HG02610 (cell line): ENCODE measurements at regions not wholly inside any gene's neighbourhood (a gene's known extent, or its start where the extent isn't known, plus 50 kb on each side); places are given as distances from the start of the nearest gene placed in this dataset.

Source experiments
- ATAC-seq: cut with Tn5 transposase; IDR thresholded peaks from one replicate; pipeline ENCODE4 v1.9.1; 2021; ENCODE audit warnings: mild to moderate bottlenecking, moderate library complexity; ENCODE audit not compliant: unreplicated experiment

DNA sequence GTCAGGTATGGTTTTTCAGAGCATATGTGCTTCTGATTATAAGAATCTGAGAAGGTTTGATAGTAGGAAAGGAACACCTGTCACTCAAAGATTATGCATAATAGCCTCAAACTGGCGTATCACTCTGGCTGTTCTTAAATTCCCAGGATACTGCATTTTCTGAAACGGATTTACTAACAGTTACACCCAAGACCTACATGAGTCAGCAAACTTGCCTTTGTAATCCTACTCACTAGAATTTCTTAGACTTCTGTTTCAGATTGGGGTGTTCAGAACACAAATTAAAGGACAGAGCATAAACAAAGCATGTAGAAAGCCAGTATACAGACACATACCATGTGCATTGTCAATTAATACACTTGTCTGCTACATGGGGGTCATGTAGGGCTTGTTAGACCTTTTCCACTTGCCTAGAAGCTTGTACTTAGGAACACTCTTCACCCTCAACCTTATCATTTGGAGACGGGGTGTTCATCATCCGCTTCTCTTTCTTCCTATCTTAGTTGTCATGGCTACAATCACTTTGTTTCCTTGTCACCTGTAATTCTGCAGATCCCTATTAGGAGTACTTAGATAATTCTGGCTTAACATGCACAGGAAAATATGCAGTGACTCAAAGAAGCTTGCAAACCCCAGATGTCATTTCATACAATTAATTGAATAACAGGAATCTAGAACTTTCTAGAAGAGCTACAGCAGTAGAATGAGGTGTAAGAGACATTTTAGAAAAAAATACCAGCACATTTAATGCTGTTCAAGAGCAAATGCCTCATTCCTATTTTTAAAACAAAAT, 593.0 kb upstream of the TENM3 start:
- ATAC-seq = no peak

DNA sequence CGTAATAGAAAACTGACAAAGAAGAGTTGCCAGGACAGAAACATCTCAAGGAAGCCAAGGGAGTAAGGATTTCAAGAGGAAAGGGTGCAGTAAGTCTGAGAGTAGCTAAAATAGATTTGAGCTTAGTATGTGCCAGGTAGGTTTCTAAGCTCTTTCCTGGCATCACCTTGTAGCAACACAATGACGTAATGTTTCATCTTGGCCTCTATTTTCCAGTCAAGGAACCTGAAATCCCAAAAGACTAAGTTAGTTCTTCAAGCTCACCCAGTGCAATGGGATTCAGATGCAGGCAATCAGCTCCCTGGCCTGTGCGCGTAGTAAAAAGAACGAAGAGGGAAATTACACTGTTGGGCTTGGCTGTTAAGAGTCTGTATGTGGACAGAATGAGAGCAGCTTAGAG, 586.5 kb upstream of the TENM3 start:
- no peak for ATAC-seq

DNA sequence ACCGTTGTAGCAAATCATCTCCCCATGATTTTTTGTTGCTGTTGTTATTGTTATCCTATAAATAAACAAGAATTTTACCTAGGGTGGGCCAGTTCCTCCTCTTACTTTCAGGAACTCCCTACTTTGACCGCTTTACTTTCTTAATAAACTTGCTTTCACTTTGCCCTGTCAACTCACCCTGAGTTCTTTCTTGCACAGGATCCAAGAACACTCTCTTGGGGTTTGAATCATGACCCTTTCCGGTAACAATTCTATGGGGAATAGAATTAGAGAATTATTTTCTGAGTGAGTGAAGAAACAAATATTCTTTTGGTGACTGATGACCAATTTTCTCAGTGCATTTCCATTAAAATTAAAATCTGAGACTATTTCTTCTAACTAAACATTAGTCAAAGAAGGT, 584.0 kb upstream of the TENM3 start:
- ATAC-seq = no peak

DNA sequence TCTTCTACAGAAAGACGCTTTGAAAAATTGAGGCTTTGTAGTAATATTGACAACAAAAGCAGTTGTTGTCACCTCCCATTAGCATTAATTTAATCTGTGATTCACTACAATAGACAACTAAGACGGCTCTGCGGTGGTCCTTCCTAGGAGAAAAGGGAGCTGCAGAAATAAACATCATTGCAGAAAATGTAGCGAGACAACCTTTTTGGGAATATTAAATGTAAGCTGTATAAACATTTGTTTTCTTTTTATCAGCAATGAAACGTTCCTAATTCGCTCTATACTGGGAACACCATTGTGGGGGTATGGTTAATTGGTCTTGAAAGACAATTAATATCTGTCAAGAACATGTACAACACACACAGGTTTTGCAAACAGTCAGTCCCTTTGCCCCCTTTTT, 583.3 kb upstream of the TENM3 start:
- ATAC-seq = no peak

DNA sequence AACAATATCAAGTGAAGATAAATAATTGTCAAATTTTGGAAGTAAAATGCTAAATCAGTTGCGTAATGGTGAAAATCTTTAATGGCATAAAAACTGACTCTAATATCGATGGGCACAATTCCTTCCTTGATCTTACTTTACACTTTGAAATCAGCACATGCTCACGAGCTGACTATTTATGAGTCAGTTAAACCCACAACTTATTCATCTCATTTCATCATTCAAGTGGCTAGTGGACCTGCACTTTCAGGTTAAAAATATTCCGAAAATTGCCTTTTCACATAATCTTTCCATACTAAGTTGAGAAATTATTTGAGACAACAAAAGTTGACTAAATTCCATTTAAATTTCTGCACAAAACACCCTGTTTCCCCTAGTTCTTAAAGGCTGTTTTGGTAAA, 582.1 kb upstream of the TENM3 start:
- no peak for ATAC-seq

DNA sequence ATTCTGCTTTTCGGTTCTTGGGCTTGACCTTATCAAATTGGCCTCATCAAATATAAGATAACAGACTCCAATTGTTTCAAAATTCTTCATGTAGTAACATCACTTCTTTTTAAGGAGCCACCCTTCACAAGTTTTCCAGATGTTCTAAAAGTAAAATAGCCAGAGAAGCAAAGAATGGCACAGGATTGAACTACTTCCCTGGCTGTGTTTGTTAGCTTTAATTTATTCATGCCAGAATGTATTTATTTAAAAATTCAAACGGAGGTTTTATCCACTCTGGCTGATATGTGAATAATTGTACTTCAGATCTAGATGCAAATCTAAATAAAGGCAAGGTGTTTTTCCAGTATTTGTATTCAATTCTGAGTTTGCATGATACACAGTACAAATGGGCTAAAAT, 581.3 kb upstream of the TENM3 start:
- no peak for ATAC-seq

DNA sequence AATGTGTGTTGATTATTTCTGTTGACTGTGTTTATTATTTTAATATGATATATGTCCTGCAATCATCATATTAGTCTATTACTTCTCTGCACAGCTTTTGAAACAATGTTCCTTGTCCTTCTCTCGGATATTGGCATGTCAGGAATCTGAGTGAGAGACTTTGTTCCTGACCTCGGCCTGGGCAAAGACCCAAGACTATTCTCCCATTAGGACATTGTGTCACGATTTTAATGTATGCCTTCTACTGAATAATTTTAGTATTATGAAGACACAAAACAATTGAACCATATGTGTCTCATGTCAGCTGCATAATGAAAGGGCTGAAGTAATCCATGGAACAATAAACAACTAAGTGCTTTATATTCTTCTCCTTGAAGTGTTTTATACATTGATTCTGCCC, 580.8 kb upstream of the TENM3 start:
- ATAC-seq = no peak

DNA sequence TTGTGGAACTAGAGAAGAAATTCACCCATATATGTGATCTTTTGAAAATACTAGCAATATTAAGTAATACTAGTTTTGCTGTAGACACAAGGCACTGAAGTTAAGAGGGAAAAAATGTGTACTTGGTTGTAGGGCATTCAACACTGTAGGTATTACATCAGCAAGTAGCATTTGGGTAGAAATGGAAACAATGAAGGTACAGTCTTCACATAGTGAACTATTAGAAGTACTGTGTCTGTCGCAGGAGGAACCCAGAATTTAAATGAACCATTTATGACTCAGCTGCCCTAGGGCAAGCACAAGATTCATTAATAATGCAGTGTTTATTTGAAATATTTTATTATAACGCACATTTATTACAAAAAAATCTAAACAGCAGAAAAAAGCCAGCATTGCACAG, 572.7 kb upstream of the TENM3 start:
- ATAC-seq = no peak

DNA sequence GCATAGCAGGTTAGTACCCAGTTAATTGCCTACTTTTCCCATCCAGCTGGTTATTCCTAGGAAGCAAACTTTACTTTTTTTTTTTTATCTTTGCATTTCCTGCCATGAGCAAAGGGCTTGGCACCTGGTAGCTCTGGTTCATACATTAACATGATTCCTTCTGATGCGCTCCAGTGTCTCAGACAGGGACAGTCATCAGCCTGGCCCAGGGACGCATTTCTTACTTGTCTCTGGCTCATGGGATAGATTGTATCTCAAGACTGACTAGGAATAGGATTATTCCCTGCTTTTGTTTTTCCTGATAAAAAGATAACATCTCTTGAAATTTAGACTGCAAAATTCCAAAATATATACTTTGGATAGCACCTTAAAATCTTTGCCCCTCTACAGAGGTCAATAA, 571.5 kb upstream of the TENM3 start:
- no peak for ATAC-seq

DNA sequence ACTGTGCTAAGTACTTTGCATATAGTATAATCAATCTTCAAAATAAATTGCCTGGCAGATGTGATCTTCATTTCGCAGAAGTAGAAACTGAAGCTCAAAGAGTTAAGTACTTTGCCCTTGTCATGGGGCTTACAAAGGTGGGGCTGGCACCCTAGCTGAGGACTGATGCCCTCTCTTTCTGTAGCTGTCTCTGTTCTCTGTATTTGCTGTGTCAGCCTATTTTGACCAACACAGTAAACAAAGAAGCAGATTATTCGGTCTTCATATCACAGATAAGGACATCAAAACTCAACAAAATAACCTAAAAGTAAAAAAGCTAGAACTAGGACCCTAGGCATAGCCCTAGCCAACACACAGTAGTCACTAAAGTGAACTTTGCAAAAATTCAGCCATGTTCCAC, 570.5 kb upstream of the TENM3 start:
- ATAC-seq = no peak

DNA sequence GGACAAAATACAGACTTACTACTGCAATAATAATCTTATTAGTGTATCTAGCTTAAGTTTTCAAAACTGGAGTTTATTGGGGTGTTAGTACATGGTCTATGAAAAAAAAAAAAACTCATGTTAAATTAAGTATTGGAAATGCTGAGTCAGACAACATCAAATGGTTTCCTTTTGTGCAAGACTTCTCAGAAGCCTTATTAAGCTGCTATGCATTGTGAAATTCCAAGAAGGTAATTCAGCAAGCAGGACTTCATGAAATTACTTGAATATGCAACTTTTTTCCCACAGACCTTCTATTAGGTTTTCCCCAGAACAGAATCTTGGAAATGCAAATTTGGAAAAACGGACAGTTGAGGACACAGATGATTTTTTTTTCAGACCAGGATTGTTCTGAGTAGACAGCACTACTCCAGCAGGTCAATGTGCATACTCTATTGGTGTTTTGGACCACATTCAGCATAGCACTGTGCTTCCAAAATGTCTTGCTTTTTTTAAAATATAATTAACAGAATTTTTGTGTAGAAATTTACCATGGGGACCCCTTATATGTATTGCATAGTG, 568.8 kb upstream of the TENM3 start:
- no peak for ATAC-seq

DNA sequence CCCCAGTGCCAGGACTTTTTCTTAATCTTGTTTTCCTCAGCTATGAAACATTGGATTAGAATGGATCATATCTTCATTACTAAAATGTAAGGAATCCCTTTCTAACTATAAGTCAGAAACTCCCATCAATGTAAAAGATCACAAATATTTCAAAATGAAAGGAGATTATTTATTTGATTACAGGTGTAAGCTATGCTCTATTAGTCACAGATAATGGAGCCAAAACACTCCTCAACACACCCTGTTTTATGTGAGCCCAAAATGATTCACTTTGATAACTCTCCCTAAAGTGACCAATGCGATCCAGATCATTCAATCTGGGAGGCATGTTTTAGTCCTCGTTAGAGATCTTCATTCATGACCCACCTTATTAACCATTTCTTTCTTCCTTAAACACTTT, 566.7 kb upstream of the TENM3 start:
- no peak for ATAC-seq

DNA sequence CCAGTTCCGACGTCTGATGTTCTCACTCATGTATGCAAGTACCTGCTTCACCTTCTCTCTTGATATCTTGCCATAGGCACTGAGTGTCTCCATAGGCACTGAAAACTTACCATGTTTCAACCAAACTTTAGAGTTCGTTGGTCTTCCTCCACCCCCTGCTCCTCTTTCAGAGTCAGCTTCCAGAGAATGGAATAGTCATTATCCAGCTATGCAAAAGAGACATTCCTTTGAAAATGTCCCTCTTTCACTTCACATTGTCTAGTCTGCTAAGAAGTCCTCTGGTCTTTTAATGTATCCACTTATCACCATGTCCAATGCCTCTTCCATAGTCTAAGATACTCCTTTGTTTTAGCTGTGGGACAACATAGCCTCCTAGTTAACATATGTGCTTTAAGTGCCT, 566.0 kb upstream of the TENM3 start:
- no peak for ATAC-seq

DNA sequence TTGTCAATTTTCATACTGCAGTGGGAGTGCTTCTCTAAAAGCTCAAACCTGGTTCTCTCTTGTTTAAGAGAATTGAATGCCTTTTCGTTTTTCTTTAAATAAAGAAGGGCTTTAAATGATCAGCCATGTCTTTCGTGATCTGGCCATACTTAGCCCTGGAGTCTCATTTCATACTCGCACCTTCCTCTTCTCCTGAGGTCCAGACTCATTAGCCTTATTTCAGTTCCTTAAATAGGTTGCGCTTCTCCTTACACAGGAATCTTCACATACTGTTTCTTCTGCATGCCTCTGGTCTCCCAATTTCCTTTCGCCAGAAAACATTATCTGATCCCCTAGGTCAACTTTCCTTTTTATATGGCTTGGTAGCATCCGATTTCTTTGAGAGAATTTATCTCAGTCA, 565.6 kb upstream of the TENM3 start:
- ATAC-seq = no peak

DNA sequence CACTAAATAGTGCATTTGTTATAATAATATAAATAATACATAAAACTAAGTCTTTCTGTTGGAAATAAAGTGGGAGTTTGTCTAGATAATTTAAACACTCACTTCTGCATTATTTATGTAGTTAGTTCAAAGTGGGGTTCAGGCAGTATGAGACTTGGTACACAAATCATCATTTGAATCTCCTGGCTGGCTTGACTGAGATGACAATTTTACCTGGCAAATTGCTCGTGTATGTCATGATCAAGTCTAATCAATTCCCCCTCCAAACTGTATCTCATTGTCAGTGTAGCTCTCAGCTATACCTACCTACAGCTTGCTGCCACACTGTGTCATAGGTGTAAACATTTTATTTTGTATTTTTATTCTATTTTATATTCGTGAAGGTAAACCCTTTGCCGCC, 563.4 kb upstream of the TENM3 start:
- ATAC-seq = no peak

DNA sequence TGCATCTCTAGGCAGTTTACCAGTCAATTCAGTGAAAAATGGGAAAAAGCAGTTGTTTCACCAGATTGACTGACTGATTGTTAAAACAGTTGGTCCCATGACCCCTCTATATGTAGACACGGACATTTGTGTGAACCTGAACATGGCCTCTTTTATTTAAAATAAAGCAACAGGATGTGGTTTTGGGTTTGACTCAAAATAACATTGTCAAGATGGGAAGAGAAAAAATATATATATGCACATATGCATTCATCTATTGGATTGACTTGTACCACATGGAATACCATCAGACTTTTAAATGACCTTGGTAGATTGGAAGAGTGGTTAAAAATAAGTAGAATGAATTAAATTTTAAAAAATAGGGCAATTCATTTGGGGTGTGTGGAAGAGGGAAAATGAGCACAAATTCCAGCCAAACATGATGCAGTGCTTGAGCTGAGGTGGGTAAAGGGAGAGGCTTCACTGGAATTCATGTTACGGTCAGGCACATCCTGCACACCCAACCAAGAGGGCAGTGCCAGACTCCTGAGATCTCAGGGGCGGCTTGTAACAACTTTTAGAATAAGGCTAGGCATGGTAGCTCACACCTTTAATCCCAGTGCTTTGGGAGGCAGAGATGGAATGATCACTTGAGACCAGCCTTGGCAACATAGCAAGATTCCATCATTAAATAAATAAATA, 560.7 kb upstream of the TENM3 start:
- ATAC-seq = no peak

DNA sequence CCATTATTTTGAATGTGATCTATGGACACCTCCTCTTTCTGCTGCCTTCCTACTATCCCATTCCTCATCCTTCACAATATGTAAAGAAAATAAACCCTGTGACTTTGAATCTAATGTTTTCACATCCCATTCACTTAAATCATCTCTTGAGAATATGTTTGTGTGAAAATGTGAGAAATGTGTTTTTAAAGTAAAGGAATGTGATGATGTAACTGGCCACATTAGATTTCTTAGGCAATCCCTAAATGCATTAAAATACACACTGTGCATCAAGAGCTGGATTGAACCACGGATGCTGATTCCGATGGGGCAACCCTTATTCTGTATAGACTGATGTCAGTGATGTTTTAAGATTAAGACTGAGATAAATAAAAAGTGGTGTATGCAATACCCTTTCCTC, 558.9 kb upstream of the TENM3 start:
- no peak for ATAC-seq

DNA sequence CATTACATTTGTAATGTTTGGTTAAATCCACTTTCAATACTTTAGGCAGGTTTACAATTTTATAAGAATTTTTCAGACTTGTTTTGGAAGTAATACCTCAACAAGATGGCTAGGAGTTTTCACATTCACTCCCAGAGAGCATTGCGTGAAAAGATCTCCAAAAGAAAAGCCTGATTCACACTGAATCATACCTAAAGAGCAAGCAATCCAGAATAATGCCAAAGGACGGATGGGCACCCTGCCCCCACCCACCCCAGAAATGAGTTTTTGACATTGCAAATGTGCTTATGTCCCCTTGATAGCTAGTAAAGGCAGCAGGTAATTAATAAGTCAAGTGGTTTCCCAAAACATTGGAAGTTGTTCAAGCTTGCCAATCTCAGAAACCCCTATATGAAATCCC, 557.7 kb upstream of the TENM3 start:
- no peak for ATAC-seq

DNA sequence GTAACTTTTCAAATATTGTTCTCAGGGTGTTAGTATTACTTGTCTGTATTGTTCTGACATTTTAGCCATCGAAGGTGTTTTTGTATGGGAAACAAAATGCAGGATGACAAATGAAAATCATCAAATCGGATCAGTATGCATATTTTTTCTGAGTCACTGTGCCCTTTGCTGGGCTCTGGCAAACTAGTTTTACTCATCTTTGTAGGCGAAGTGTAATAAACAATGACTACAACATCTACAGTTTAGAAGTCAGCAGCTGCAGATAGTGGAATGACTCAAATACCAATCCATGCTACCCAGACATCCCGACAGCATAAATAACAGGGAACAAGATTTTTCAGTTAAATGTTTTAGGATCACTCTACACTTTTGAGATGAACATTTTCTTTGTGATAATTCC, 557.3 kb upstream of the TENM3 start:
- no peak for ATAC-seq

DNA sequence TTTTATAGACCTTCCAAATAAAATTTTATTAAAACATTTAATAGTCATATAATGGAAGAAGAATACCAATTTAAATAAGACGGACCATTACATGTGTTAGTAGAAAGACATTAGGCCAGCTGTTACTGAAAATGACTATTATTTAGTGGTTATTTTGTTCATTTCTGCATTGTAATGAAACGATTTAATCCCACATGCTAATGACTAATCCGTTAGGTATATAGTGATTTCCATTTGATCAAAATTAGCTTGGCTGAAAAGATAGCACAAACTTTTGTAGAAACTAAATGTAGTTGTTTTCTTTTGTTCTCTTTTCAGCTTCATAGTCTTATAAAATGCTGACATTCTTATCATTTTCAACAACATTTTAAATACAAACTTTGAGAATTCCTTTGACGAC, 556.1 kb upstream of the TENM3 start:
- ATAC-seq = no peak

DNA sequence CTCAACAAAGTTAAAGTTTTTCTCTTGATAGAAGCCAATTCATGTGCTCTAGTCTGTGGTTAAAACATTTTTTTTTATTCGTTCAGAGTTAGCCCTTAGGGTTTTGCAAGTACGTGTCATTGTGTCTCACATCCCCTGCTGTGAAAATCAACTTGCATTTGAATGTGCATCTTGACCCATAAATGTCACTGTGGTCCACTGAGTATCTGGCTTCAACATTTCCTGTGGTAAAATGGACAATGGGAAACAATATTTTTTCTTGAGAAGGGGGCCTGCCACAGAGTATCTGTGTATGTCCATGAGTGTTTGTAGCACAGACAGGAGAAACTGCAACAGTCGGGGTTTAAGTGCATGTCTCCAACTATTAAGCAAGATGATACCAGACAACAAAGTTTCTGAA, 554.8 kb upstream of the TENM3 start:
- ATAC-seq = no peak

DNA sequence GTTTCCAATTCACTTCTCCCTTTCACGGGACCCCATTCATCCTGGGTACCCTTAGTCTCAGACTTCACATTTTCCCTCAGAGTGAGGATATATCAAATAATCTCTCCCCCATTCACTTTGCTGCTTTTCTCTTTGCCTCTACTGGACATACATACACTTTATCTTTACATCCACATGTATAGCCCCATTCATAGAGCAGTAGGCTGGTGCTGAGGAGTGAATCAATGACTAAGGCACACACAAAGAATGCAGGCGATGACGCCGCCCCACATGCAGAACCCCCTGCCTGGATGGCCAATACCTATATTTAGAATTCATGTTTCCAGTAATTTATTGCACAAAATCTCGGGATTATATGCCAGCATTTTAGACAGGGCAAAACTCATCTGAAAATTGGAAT, 554.3 kb upstream of the TENM3 start:
- ATAC-seq = no peak

DNA sequence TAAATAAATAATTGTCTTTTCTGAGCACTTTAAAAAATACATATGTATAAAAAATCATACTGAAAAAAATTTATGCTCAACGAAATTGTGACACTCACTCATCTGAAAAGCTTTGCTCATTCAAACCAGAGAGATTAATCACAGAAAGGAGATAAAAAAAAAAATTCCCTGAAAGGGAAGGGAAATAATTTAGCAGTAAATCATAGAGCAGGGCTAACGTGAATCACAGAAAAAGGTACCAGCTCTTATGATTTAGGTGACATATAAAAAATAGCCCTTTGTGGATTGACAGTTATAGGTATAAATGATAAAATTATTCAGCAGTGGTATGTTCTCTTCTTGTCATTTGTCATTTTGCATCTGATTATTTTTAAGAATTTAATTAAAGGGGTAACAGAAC, 552.7 kb upstream of the TENM3 start:
- no peak for ATAC-seq
